GM21825 (cell line): ENCODE measurements at regions not wholly inside any gene's neighbourhood (a gene's known extent, or its start where the extent isn't known, plus 50 kb on each side); places are given as distances from the start of the nearest gene placed in this dataset.

Experiments
- ATAC-seq: cut with Tn5 transposase; IDR thresholded peaks from one replicate; pipeline ENCODE4 v1.9.1; 2021; ENCODE audit warnings: mild to moderate bottlenecking, moderate library complexity; ENCODE audit not compliant: unreplicated experiment

GRCh38 chr2:162890690-162891311 is 52.2 kb upstream of the KCNH7 start:
- peak; percentile 91 for ATAC-seq

GRCh38 chr2:162888652-162889051 is 50.1 kb upstream of the KCNH7 start:
- ATAC-seq: no peak
